Lower lobe of right lung (tissue), 2 donors: ENCODE measurements at regions not wholly inside any gene's neighbourhood (a gene's known extent, or its start where the extent isn't known, plus 50 kb on each side); places are given as distances from the start of the nearest gene placed in this dataset.

ENCODE experiments used
- ATAC-seq, 2 donors: fragments of 200-7000 bp; cut with Tn5 transposase; one replicate each; pipeline ENCODE4 v1.9.1; 2020 to 2022; ENCODE audit warnings: mild to moderate bottlenecking in 2 of 2, moderate library complexity in 2 of 2
- DNase-seq: peaks from one replicate; pipeline ENCODE4 v3.0.0-alpha.2; 2020
- H3K27ac ChIP-seq: fragments of 200-600 bp; one replicate; pipeline ENCODE4 v1.8.0; 2022
- H3K27me3 ChIP-seq: fragments of 200-600 bp; one replicate; pipeline ENCODE4 v1.8.0; 2022; ENCODE audit warnings: low read depth
- H3K36me3 ChIP-seq: fragments of 200-600 bp; one replicate; pipeline ENCODE4 v1.8.0; 2022; ENCODE audit warnings: mild to moderate bottlenecking
- H3K4me1 ChIP-seq: fragments of 200-600 bp; one replicate; pipeline ENCODE4 v1.8.0; 2022
- H3K4me3 ChIP-seq: fragments of 200-600 bp; one replicate; pipeline ENCODE4 v1.8.0; 2022; ENCODE audit warnings: mild to moderate bottlenecking
- H3K9me3 ChIP-seq: fragments of 200-600 bp; one replicate; pipeline ENCODE4 v1.8.0; 2022
- CTCF ChIP-seq: fragments of 200-600 bp; IDR thresholded peaks from one replicate; pipeline ENCODE4 v1.8.0; 2022; ENCODE audit warnings: antibody characterized with exemption, mild to moderate bottlenecking
- intact Hi-C: fragments of 100-400 bp; cut with DNase I; formaldehyde crosslinking; loops from one replicate; pipeline ENCODE4 v1.11.0; 2022
- donor health status: DM: no; HTN: yes; CAD: no; lungs with severe emphysema.

GRCh38 chr7:130838738-130839137, 104.7 kb upstream of the KLF14 start:
- Histone ChIP-seq H3K9me3 (no peaks in the 10 kb centered on the region), H3K4me1 (no peaks in the 10 kb centered on the region), H3K27me3 (peaks cover 3% of the 10 kb centered on the region), H3K27ac (no peak overlapping the region), H3K36me3 (no peaks in the 10 kb centered on the region), H3K4me3 (no peak overlapping the region)
- ATAC-seq (no peak), DNase-seq (no peak)
- TF ChIP-seq CTCF = no peak
- intact Hi-C loops = no loop called here

- H3K27me3 ChIP-seq = peaks cover 3% of the 10 kb centered on the region
- H3K9me3 ChIP-seq = no peaks in the 10 kb centered on the region
- H3K27ac ChIP-seq = no peak overlapping the region
- ATAC-seq = no peak
- no peaks in the 10 kb centered on the region for H3K4me1 ChIP-seq
- H3K36me3 ChIP-seq = no peaks in the 10 kb centered on the region
- DNase-seq = no peak
- no peak overlapping the region for H3K4me3 ChIP-seq
- intact Hi-C loops = no loop called here
- no peak for TF ChIP-seq CTCF
Observed at GRCh38 chr7:130840599-130840998, 106.6 kb upstream of the KLF14 start.

GRCh38 chr7:130841416-130841815, 107.4 kb upstream of the KLF14 start:
- no peak for ATAC-seq

GRCh38 chr7:130843703-130844102, 109.7 kb upstream of the KLF14 start:
- intact Hi-C loops = no loop called here
- Histone ChIP-seq H3K9me3 (no peaks in the 10 kb centered on the region), H3K27ac (no peak overlapping the region), H3K27me3 (peaks cover 3% of the 10 kb centered on the region), H3K4me1 (no peaks in the 10 kb centered on the region), H3K4me3 (no peak overlapping the region), H3K36me3 (no peaks in the 10 kb centered on the region)
- no peak for DNase-seq
- no peak for ATAC-seq
- TF ChIP-seq CTCF = no peak

More at GRCh38 chr7:130841416-130841815, 107.4 kb upstream of the KLF14 start:
- TF ChIP-seq CTCF = no peak
- no peak for DNase-seq
- no peaks in the 10 kb centered on the region for H3K4me1 ChIP-seq
- no peaks in the 10 kb centered on the region for H3K9me3 ChIP-seq
- no peaks in the 10 kb centered on the region for H3K36me3 ChIP-seq
- H3K27ac ChIP-seq = no peak overlapping the region
- H3K4me3 ChIP-seq = no peak overlapping the region
- intact Hi-C loops = no loop called here
- H3K27me3 ChIP-seq = peaks cover 3% of the 10 kb centered on the region

- DNase-seq = no peak
- peaks cover 3% of the 10 kb centered on the region for H3K27me3 ChIP-seq
- TF ChIP-seq CTCF = no peak
- intact Hi-C loops = no loop called here
- H3K9me3 ChIP-seq = no peaks in the 10 kb centered on the region
- H3K4me3 ChIP-seq = no peak overlapping the region
- no peaks in the 10 kb centered on the region for H3K36me3 ChIP-seq
- ATAC-seq = no peak
- H3K27ac ChIP-seq = no peak overlapping the region
- no peaks in the 10 kb centered on the region for H3K4me1 ChIP-seq
Observed at GRCh38 chr7:130844811-130845580, 111.0 kb upstream of the KLF14 start.
